WTC11 (cell line): ENCODE measurements at regions not wholly inside any gene's neighbourhood (a gene's known extent, or its start where the extent isn't known, plus 50 kb on each side); places are given as distances from the start of the nearest gene placed in this dataset.

Source experiments
- ATAC-seq: fragments of 200-7000 bp; cut with Tn5 transposase; 2 replicates; pipeline ENCODE4 v1.10.0; 2021; ENCODE audit warnings: mild to moderate bottlenecking, moderate library complexity
- CTCF ChIA-PET: fragments of 300-600 bp; sonication (Branson Sonifier 250); formaldehyde crosslinking; loops from one replicate; lab custom pipeline; 2021; ENCODE audit warnings: antibody characterized with exemption; lab: Charles Lee
- POLR2A ChIA-PET: fragments of 350-600 bp; sonication (Branson Sonifier 250); formaldehyde crosslinking; loops from one replicate; lab custom pipeline; 2021; ENCODE audit warnings: antibody characterized with exemption; lab: Charles Lee
- DNase-seq: peaks from one replicate; pipeline ENCODE4 v3.0.0; 2021; ENCODE audit warnings: low spot score
- H3K27ac Mint-ChIP-seq: 2 replicates; pipeline ENCODE4 v1.8.0; 2021; ENCODE audit warnings: mixed read lengths
- H3K27me3 Mint-ChIP-seq: 2 replicates; pipeline ENCODE4 v1.8.0; 2021; ENCODE audit warnings: low read depth, mild to moderate bottlenecking, moderate library complexity, mixed read lengths
- H3K36me3 Mint-ChIP-seq: 2 replicates; pipeline ENCODE4 v1.8.0; 2021; ENCODE audit warnings: mixed read lengths
- H3K4me1 Mint-ChIP-seq: 2 replicates; pipeline ENCODE4 v1.8.0; 2022; ENCODE audit warnings: mixed read lengths
- H3K4me3 Mint-ChIP-seq: 2 replicates; pipeline ENCODE4 v1.8.0; 2021; ENCODE audit warnings: mild to moderate bottlenecking, moderate library complexity, mixed read lengths
- H3K9me3 Mint-ChIP-seq: 2 replicates; pipeline ENCODE4 v1.8.0; 2021; ENCODE audit warnings: mixed read lengths
- CDX4 ChIP-seq: fragments of 250-450 bp; sonication (Bioruptor Pico); IDR thresholded peaks from 2 replicates; pipeline ENCODE4 v1.9.0; 2021; ENCODE audit warnings: moderate library complexity, mild to moderate bottlenecking, inconsistent platforms, borderline replicate concordance
- E2F4 ChIP-seq: sonication (generic); formaldehyde crosslinking; IDR thresholded peaks from 2 replicates; pipeline ENCODE4 v1.8.1; 2022; ENCODE audit warnings: low read depth, mild to moderate bottlenecking, moderate library complexity, missing genetic modification reagents, borderline replicate concordance
- ERG ChIP-seq: fragments of 250-450 bp; sonication (Bioruptor Pico); IDR thresholded peaks from 2 replicates; pipeline ENCODE4 v1.8.0; 2021; ENCODE audit warnings: mild to moderate bottlenecking
- ESRRA ChIP-seq: sonication (generic); formaldehyde crosslinking; IDR thresholded peaks from 2 replicates; pipeline ENCODE4 v1.8.1; 2022; ENCODE audit warnings: mild to moderate bottlenecking, missing genetic modification reagents, borderline replicate concordance
- FOXK1 ChIP-seq: sonication (generic); formaldehyde crosslinking; IDR thresholded peaks from 2 replicates; pipeline ENCODE4 v1.8.0; 2022; ENCODE audit warnings: mild to moderate bottlenecking, moderate library complexity, missing genetic modification reagents
- GTF2I ChIP-seq: fragments of 250-450 bp; sonication (Bioruptor Pico); conservative IDR thresholded peaks from 2 replicates; pipeline ENCODE4 v1.4.0; 2021; ENCODE audit warnings: mild to moderate bottlenecking
- HMGXB4 ChIP-seq: sonication (generic); formaldehyde crosslinking; IDR thresholded peaks from 2 replicates; pipeline ENCODE4 v1.8.1; 2023; ENCODE audit warnings: mild to moderate bottlenecking, moderate library complexity, missing genetic modification reagents
- IRF2 ChIP-seq: sonication (generic); formaldehyde crosslinking; IDR thresholded peaks from 2 replicates; pipeline ENCODE4 v1.8.0; 2022; ENCODE audit warnings: low read depth, missing genetic modification reagents, borderline replicate concordance
- KAT7 ChIP-seq: sonication (generic); formaldehyde crosslinking; IDR thresholded peaks from 2 replicates; pipeline ENCODE4 v1.8.1; 2023; ENCODE audit warnings: missing genetic modification reagents, mild to moderate bottlenecking, borderline replicate concordance
- NFYB ChIP-seq: sonication (generic); formaldehyde crosslinking; conservative IDR thresholded peaks from 2 replicates; pipeline ENCODE4 v1.8.0; 2022; ENCODE audit warnings: low read depth, missing genetic modification reagents
- NR2C2 ChIP-seq: sonication (generic); formaldehyde crosslinking; IDR thresholded peaks from 2 replicates; pipeline ENCODE4 v1.8.0; 2022; ENCODE audit warnings: mild to moderate bottlenecking, missing genetic modification reagents
- OVOL2 ChIP-seq: fragments of 250-450 bp; sonication (Bioruptor Pico); IDR thresholded peaks from 2 replicates; pipeline ENCODE4 v1.9.0; 2021; ENCODE audit warnings: mild to moderate bottlenecking, borderline replicate concordance
- SMAD4 ChIP-seq: sonication (generic); formaldehyde crosslinking; IDR thresholded peaks from 2 replicates; pipeline ENCODE4 v1.8.0; 2022; ENCODE audit warnings: mild to moderate bottlenecking, missing genetic modification reagents
- TEAD1 ChIP-seq: sonication (generic); formaldehyde crosslinking; IDR thresholded peaks from 2 replicates; pipeline ENCODE4 v1.8.0; 2022; ENCODE audit warnings: mild to moderate bottlenecking, missing genetic modification reagents
- ZNF263 ChIP-seq: sonication (generic); formaldehyde crosslinking; IDR thresholded peaks from 2 replicates; pipeline ENCODE4 v1.8.1; 2022; ENCODE audit warnings: low read depth, mild to moderate bottlenecking, moderate library complexity, missing genetic modification reagents
- ZNF396 ChIP-seq: fragments of 250-450 bp; sonication (Bioruptor Pico); IDR thresholded peaks from 2 replicates; pipeline ENCODE4 v1.8.0; 2021; ENCODE audit warnings: mild to moderate bottlenecking, moderate library complexity, borderline replicate concordance
- ZNF416 ChIP-seq: fragments of 250-450 bp; sonication (Bioruptor Pico); IDR thresholded peaks from 2 replicates; pipeline ENCODE4 v1.9.0; 2021; ENCODE audit warnings: mild to moderate bottlenecking, inconsistent platforms
- ZNF671 ChIP-seq: fragments of 250-450 bp; sonication (Bioruptor Pico); IDR thresholded peaks from 2 replicates; pipeline ENCODE4 v1.8.0; 2021; ENCODE audit warnings: mild to moderate bottlenecking
- TF ChIP-seq, protein P1 (sequence below): sonication (generic); formaldehyde crosslinking; IDR thresholded peaks from 2 replicates; pipeline ENCODE4 v1.8.1; 2022; ENCODE audit warnings: missing genetic modification reagents, borderline replicate concordance
- TF ChIP-seq, protein P2 (sequence below): sonication (generic); formaldehyde crosslinking; IDR thresholded peaks from 2 replicates; pipeline ENCODE4 v1.8.1; 2022; ENCODE audit warnings: mild to moderate bottlenecking, missing genetic modification reagents, moderate library complexity, borderline replicate concordance
- TF ChIP-seq, protein P3 (sequence below): sonication (generic); formaldehyde crosslinking; IDR thresholded peaks from 2 replicates; pipeline ENCODE4 v1.8.0; 2023; ENCODE audit warnings: missing genetic modification reagents, mild to moderate bottlenecking, borderline replicate concordance

DNA sequence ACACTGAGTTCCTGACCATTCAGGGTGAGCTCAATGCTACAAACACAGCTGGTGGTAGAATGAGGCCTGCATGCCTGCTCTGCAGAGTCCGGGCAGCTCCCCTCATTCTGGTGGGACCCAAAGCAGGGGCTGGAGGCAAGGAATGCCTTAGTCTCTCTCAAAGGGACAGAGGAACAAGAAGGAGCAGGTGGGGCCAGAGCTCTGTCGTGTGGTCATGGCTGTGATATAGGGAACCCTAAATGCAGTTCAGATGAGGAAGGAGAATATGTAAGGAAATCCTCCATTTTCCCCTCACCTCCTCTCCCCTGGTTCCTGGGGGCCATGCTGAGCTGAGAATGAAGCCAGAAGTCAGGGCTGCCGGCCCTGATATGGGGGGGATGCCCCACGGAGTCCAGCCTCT lies 334.3 kb downstream of the CYP26B1 start (continued):
- TF ChIP-seq HMGXB4, result no peak

GRCh38 chr2:71812736-71813135 lies 334.9 kb downstream of the CYP26B1 start:
- TF ChIP-seq CDX4 (CRISPR knock-in tag), result no peak
- TF ChIP-seq ESRRA, result no peak
- no peak for TF ChIP-seq E2F4 (CRISPR knock-in tag)
- no peak for TF ChIP-seq OVOL2 (CRISPR knock-in tag)
- no peak for TF ChIP-seq ZNF671
- TF ChIP-seq, protein P1, sequence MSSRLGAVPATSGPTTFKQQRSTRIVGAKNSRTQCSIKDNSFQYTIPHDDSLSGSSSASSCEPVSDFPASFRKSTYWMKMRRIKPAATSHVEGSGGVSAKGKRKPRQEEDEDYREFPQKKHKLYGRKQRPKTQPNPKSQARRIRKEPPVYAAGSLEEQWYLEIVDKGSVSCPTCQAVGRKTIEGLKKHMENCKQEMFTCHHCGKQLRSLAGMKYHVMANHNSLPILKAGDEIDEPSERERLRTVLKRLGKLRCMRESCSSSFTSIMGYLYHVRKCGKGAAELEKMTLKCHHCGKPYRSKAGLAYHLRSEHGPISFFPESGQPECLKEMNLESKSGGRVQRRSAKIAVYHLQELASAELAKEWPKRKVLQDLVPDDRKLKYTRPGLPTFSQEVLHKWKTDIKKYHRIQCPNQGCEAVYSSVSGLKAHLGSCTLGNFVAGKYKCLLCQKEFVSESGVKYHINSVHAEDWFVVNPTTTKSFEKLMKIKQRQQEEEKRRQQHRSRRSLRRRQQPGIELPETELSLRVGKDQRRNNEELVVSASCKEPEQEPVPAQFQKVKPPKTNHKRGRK (CRISPR knock-in tag), result no peak
- no peak for TF ChIP-seq ZNF416 (CRISPR knock-in tag)
- TF ChIP-seq TEAD1 (CRISPR knock-in tag), result no peak
- ChIA-PET CTCF (interaction anchor here (1.9 kb wide), 1 partner anchor 111 kb away, joined by 5 read pairs; no protein-coding TSS in a partner anchor), POLR2A (no interaction called here)
- DNase-seq (no peak), ATAC-seq (no peak)
- Mint-ChIP-seq H3K9me3 (peaks cover 11% of the 10 kb centered on the region), H3K36me3 (no peaks in the 10 kb centered on the region), H3K4me3 (no peak overlapping the region), H3K27me3 (peaks cover 2% of the 10 kb centered on the region), H3K27ac (no peak overlapping the region), H3K4me1 (no peaks in the 10 kb centered on the region)

- no peak for DNase-seq
- TF ChIP-seq, protein P2, sequence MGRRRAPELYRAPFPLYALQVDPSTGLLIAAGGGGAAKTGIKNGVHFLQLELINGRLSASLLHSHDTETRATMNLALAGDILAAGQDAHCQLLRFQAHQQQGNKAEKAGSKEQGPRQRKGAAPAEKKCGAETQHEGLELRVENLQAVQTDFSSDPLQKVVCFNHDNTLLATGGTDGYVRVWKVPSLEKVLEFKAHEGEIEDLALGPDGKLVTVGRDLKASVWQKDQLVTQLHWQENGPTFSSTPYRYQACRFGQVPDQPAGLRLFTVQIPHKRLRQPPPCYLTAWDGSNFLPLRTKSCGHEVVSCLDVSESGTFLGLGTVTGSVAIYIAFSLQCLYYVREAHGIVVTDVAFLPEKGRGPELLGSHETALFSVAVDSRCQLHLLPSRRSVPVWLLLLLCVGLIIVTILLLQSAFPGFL (CRISPR knock-in tag), result no peak
- TF ChIP-seq ZNF396 (CRISPR knock-in tag) (no peak), E2F4 (CRISPR knock-in tag) (no peak), ERG (CRISPR knock-in tag) (no peak), FOXK1 (CRISPR knock-in tag) (no peak), ZNF263 (CRISPR knock-in tag) (no peak), GTF2I (CRISPR knock-in tag) (no peak), KAT7 (CRISPR knock-in tag) (no peak), SMAD4 (CRISPR knock-in tag) (no peak), IRF2 (CRISPR knock-in tag) (no peak), NFYB (CRISPR knock-in tag) (no peak), NR2C2 (CRISPR knock-in tag) (no peak)
- TF ChIP-seq, protein P3, sequence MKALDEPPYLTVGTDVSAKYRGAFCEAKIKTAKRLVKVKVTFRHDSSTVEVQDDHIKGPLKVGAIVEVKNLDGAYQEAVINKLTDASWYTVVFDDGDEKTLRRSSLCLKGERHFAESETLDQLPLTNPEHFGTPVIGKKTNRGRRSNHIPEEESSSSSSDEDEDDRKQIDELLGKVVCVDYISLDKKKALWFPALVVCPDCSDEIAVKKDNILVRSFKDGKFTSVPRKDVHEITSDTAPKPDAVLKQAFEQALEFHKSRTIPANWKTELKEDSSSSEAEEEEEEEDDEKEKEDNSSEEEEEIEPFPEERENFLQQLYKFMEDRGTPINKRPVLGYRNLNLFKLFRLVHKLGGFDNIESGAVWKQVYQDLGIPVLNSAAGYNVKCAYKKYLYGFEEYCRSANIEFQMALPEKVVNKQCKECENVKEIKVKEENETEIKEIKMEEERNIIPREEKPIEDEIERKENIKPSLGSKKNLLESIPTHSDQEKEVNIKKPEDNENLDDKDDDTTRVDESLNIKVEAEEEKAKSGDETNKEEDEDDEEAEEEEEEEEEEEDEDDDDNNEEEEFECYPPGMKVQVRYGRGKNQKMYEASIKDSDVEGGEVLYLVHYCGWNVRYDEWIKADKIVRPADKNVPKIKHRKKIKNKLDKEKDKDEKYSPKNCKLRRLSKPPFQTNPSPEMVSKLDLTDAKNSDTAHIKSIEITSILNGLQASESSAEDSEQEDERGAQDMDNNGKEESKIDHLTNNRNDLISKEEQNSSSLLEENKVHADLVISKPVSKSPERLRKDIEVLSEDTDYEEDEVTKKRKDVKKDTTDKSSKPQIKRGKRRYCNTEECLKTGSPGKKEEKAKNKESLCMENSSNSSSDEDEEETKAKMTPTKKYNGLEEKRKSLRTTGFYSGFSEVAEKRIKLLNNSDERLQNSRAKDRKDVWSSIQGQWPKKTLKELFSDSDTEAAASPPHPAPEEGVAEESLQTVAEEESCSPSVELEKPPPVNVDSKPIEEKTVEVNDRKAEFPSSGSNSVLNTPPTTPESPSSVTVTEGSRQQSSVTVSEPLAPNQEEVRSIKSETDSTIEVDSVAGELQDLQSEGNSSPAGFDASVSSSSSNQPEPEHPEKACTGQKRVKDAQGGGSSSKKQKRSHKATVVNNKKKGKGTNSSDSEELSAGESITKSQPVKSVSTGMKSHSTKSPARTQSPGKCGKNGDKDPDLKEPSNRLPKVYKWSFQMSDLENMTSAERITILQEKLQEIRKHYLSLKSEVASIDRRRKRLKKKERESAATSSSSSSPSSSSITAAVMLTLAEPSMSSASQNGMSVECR, result no peak
These were observed 335.9 kb downstream of the CYP26B1 start for GRCh38 chr2:71811726-71812125.

More at GRCh38 chr2:71811726-71812125, 335.9 kb downstream of the CYP26B1 start:
- Mint-ChIP-seq H3K9me3 (peaks cover 11% of the 10 kb centered on the region), H3K36me3 (no peaks in the 10 kb centered on the region), H3K27me3 (peaks cover 3% of the 10 kb centered on the region), H3K27ac (no peak overlapping the region), H3K4me1 (no peaks in the 10 kb centered on the region), H3K4me3 (no peak overlapping the region)
- ChIA-PET CTCF (no interaction called here), POLR2A (no interaction called here)
- no peak for ATAC-seq
